Kidney (tissue), 13 donors: ENCODE measurements at regions not wholly inside any gene's neighbourhood (a gene's known extent, or its start where the extent isn't known, plus 50 kb on each side); places are given as distances from the start of the nearest gene placed in this dataset.

Source experiments
- DNase-seq, 5 donors: peaks; one replicate each; pipeline ENCODE4 v3.0.0-alpha.2; 2013 to 2020
- FAIRE-seq: peaks from 2 replicates; lab custom pipeline; 2012; peaks lifted over from hg19 to GRCh38; lab: Jason Lieb, UNC
- H3K27ac ChIP-seq, 2 donors: one replicate each; pipeline ENCODE4 v1.7.0; 2013; ENCODE audit warnings: low read depth in 2 of 2, low read length in 2 of 2, inconsistent platforms in 1 of 2
- H3K27me3 ChIP-seq: one replicate; pipeline ENCODE4 v1.7.1; 2013; ENCODE audit warnings: low read length, inconsistent platforms; ENCODE audit not compliant: control insufficient read depth, insufficient read depth
- H3K36me3 ChIP-seq, 3 donors: one replicate each; pipeline versions ENCODE4 v1.7.0 to v1.7.1; 2013; ENCODE audit warnings: low read length in 3 of 3, control low read depth in 1 of 3, inconsistent platforms in 1 of 3; ENCODE audit not compliant: insufficient read depth in 3 of 3, control insufficient read depth in 2 of 3
- H3K4me1 ChIP-seq, 3 donors: one replicate each; pipeline versions ENCODE4 v1.7.0 to v1.7.1; 2013; ENCODE audit warnings: low read length in 3 of 3, inconsistent platforms in 1 of 3, low read depth in 1 of 3; ENCODE audit not compliant: control insufficient read depth in 2 of 3, insufficient read depth in 2 of 3
- H3K4me3 ChIP-seq, 3 donors: one replicate each; pipeline versions ENCODE4 v1.7.0 to v1.8.1; 2013; ENCODE audit warnings: low read length in 3 of 3, control low read depth in 1 of 3, inconsistent platforms in 1 of 3
- H3K9ac ChIP-seq, 3 donors: one replicate each; pipeline versions ENCODE4 v1.7.0 to v1.7.1; 2013; ENCODE audit warnings: low read length in 3 of 3, control low read depth in 1 of 3, inconsistent platforms in 1 of 3
- H3K9me3 ChIP-seq, 3 donors: one replicate each; pipeline versions ENCODE4 v1.7.0 to v1.7.1; 2013; ENCODE audit warnings: low read length in 3 of 3, control low read depth in 1 of 3, inconsistent platforms in 1 of 3; ENCODE audit not compliant: control insufficient read depth in 2 of 3, insufficient read depth in 1 of 3
- CTCF ChIP-seq: IDR thresholded peaks from 3 replicates; pipeline ENCODE4 v1.5.1; 2012; ENCODE audit warnings: mild to moderate bottlenecking, moderate library complexity, borderline replicate concordance; ENCODE audit not compliant: insufficient read depth; ENCODE audit errors: extremely low read depth
- intact Hi-C: fragments of 100-400 bp; cut with DNase I; formaldehyde crosslinking; loops from one replicate; pipeline ENCODE4 v1.11.1; 2022
- donor health status: control.
- donor health status: control.
- donor health status: control.
- donor health status: control.
- donor health status: control.
- donor health status: DM: yes; HTN: yes; CAD: no.
- donor health status: Normal renal cell carcinoma (clear cell type).

GRCh38 chr1:228879164-228879563 lies 143.9 kb downstream of the RHOU start:
- Histone ChIP-seq H3K27ac (no peak overlapping the region), H3K27me3 (no peaks in the 10 kb centered on the region), H3K36me3 (no peaks in the 10 kb centered on the region), H3K4me1 (no peaks in the 10 kb centered on the region), H3K4me3 (no peak overlapping the region), H3K9me3 (no peaks in the 10 kb centered on the region), H3K9ac (no peak overlapping the region)
- intact Hi-C loops, result no loop called here
- TF ChIP-seq CTCF, result no peak
- FAIRE-seq (no peak), DNase-seq (no peak)

DNA sequence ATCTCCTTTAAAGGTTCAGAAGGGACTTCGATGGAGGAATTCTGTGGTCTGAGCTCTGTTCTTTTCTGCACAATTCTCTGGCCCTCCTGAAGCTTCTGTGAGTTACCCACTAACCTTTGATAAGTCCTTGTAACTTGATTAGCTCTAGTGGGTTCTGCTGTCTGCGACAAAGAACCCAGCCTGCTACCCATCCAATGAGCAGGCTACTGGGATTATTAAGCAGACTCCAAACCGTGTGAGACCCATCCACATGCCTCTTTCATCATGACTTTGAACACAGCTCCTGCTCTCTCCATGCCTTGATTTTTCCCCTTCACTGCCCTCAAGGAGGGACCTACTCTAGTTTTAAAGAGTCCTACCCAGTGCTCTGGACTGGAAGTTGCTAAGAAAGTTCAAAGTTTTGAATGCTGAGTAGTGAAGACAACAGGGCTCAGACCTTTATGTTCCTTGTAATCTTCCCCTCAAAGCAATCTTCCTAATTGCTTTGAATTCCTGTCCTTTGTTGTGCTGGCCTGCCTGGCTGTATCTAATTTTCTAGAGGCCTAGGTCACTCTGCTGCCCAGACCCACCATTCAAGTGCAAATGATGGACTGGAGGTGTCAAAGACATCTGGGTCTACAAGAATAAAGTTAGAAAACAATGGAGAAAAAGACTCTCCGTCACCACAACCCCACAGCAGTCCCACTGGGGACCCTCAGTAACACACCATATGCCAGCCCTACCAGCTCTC lies 146.9 kb downstream of the RHOU start:
- H3K27me3 ChIP-seq, result no peaks in the 10 kb centered on the region

GRCh38 chr1:228882771-228883450 lies 147.6 kb downstream of the RHOU start:
- H3K4me1 ChIP-seq, result no peaks in the 10 kb centered on the region
- TF ChIP-seq CTCF, result no peak
- no peak overlapping the region for H3K9ac ChIP-seq
- FAIRE-seq (no peak), DNase-seq (no peak)
- H3K27ac ChIP-seq, result no peak overlapping the region
- intact Hi-C loops, result no loop called here
- no peaks in the 10 kb centered on the region for H3K36me3 ChIP-seq
- H3K27me3 ChIP-seq, result no peaks in the 10 kb centered on the region
- H3K4me3 ChIP-seq, result no peak overlapping the region
- no peaks in the 10 kb centered on the region for H3K9me3 ChIP-seq

More for the DNA sequence above, 146.9 kb downstream of the RHOU start:
- Histone ChIP-seq H3K27ac (no peak overlapping the region), H3K36me3 (no peaks in the 10 kb centered on the region), H3K9ac (no peak overlapping the region), H3K4me3 (no peak overlapping the region), H3K9me3 (no peaks in the 10 kb centered on the region), H3K4me1 (no peaks in the 10 kb centered on the region)
- intact Hi-C loops, result no loop called here
- DNase-seq, result no peak
- FAIRE-seq, result no peak
- no peak for TF ChIP-seq CTCF
